GM21723 (cell line): ENCODE measurements at regions not wholly inside any gene's neighbourhood (a gene's known extent, or its start where the extent isn't known, plus 50 kb on each side); places are given as distances from the start of the nearest gene placed in this dataset.

ENCODE experiments used
- ATAC-seq: cut with Tn5 transposase; IDR thresholded peaks from one replicate; pipeline ENCODE4 v1.9.1; 2021; ENCODE audit warnings: mild to moderate bottlenecking, moderate library complexity; ENCODE audit not compliant: unreplicated experiment

GRCh38 chr5:61948151-61948550 is 357.9 kb upstream of the KIF2A start:
- no peak for ATAC-seq

DNA sequence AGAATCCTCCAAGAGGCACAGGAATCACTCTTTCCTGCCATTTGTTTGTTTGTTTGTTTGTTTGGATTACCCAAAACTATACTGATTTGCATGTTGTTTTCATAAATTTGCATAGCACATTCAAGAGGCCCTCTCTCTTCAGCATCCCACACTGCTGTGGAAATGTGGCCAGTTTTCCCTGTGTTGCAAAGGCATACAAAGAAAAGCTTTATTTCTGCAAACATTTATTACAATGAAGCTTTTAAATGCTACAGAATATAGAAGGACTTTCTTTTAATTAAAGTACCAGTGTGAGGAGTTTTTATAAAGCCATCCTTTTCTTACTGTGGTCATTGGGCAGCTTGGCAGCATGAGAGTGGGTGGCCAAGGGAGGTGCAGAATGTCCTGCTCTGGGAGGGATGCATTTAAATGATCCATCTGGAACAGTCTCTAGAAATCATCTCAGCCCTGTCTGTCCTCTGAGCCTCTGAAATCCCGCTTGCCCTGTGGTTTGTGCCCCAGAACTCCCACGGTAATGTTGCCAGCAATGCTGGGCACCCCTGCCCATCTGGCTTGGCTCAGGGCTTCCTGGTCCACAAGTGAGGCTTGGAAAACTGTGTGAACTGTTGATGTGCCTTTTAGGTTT is 356.8 kb upstream of the KIF2A start:
- no peak for ATAC-seq

DNA sequence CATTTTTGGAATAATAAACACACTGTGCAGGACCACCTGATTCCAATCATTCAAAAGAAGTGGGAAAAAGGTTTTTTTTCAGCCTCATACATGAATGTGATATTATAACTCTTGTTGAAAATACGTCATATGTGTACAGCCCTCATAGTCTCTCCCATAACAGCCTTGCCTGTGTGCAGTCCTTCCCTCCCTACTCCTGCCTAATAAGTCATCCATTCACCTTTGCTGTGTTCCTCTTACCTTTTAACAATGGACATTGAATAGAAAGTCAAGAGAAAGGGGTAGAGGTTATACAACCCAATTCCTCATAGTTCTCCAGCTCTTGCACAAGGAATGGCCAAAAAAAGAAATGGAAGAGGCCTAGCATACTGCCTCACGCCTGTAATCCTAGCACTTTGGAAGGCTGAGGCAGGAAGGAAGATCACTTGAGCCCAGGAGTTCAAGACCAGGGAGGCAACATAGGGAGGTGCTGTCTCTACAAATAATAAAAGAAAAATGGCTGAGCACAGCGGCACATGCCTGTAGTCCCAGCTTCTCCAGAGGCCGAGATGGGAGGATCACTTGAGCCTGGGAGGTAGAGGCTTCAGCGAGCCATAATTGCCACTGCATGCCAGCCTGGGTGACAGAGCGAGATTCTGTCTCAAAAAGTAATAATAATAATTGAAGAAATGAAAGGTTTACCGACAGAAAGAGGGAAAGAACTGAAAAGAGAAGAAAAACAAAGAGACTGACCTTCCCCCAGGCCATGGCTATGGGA is 356.1 kb upstream of the KIF2A start:
- ATAC-seq: no peak

DNA sequence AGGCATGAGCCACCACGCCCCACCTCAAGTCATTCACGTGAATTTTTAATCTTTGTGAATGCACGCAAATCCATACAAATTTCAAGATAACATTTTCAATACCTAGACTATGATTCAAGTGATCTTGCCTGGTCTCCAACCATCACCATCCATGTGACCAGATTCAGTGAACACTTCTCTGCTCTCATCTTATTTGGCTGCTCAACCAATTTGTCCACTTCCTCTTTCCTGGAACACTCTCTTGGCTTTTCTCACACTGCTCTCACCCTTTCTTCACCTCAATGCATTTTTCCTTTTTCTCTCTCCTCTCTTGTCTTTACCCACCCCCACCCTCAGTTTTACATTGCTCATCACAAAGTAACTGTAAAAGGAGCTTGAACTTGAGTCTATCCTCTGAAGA is 354.7 kb upstream of the KIF2A start:
- no peak for ATAC-seq

- no peak for ATAC-seq
These were observed 352.1 kb upstream of the KIF2A start for GRCh38 chr5:61953913-61954312.

DNA sequence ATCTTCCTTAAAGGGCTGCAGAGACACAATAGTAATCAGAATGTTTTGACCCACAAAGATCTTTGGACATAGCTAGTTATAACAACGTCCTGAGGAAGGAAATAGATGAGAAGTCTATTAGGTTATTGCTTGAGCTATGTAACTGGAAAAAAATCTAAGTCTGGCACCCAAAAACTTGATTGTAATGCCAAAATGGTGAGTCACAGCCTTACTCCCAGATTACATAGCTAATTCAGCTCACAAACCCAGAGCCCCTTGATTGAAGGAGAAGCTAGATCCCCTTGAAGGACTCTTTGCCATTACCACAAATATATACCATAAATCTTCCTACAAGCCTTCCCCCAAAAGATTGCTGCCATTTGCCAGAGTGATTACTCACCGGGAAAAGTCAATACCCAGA is 341.8 kb upstream of the KIF2A start:
- no peak for ATAC-seq

- no peak for ATAC-seq
These were observed 340.9 kb upstream of the KIF2A start for GRCh38 chr5:61965069-61965468.

DNA sequence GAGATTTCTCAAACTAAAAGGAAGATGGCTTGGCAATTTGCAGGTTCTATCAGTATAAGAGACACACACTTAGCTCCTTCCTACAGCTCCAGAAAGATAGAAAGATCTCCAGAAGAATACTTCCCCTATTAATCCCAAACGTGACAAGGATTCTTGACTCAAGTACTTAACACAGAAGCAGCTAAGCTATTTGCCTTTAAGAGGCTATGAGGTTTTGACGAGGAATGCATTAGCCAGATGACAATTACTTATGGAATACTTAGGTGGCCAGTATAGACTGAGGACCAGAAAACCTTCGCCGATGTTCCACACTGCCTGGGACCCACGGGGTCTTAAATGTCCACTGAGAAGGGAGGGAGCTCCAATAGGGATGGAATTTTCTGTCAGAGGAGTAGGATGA is 340.5 kb upstream of the KIF2A start:
- ATAC-seq: no peak

- ATAC-seq: no peak
These were observed 339.6 kb upstream of the KIF2A start for GRCh38 chr5:61966296-61966955.

- ATAC-seq: no peak
These were observed 339.0 kb upstream of the KIF2A start for GRCh38 chr5:61966997-61967396.

GRCh38 chr5:61967681-61968080 is 338.3 kb upstream of the KIF2A start:
- ATAC-seq: no peak

DNA sequence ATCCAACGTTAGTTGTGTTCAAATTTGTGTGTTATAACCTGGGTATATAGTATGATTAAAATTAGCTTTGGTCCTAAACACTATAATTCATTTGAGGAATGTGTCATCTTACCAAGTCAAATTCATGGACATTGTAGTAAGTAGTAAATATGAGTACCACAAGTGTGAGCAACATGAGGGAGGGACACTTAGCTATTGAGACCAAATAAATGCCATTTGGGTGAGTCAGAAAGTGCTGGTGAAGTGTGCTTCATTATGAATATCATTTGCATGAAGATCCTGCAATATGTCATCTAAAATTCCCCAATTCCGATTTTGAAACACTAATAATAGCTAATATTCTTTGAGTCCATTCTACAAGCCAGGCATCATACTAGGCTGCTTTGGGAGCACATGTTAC is 336.7 kb upstream of the KIF2A start:
- no peak for ATAC-seq

GRCh38 chr5:61969755-61970154 is 336.3 kb upstream of the KIF2A start:
- ATAC-seq: no peak

- ATAC-seq: no peak
These were observed 335.8 kb upstream of the KIF2A start for GRCh38 chr5:61970218-61970617.

- no peak for ATAC-seq
These were observed 331.3 kb upstream of the KIF2A start for GRCh38 chr5:61974680-61975079.

GRCh38 chr5:61981886-61982285 is 324.1 kb upstream of the KIF2A start:
- ATAC-seq: no peak

GRCh38 chr5:61991430-61991829 is 314.6 kb upstream of the KIF2A start:
- ATAC-seq: no peak

- no peak for ATAC-seq
These were observed 314.1 kb upstream of the KIF2A start for GRCh38 chr5:61991866-61992265.

DNA sequence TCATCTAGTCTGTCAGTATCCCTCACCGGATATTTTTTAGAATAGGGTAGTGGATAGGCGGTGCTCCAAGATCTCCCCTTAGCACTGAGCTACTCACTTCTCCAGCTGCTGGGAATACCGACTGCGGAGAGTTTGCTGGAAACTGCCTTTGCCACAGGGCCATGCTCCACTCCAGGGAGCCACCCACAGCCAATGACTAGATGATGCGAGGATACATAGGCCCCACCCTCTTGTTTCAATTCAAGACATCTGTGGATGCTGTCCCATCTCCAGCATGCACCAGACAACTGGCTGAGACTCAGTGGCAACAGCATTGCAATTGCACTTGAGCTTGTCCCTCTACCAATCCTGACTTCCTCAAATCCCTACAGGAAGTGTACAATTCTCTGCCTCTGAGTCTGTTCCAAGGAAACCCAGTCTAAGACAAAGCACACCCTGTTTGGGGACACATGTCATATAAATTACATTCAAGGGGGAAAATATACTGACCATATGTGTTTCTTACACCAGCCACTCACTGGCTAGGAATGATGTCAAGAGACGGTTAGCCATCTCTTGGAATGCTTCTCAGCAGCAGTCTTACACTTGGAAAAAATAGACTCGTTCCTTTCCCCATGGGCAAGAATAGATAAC is 312.6 kb upstream of the KIF2A start:
- ATAC-seq: no peak

DNA sequence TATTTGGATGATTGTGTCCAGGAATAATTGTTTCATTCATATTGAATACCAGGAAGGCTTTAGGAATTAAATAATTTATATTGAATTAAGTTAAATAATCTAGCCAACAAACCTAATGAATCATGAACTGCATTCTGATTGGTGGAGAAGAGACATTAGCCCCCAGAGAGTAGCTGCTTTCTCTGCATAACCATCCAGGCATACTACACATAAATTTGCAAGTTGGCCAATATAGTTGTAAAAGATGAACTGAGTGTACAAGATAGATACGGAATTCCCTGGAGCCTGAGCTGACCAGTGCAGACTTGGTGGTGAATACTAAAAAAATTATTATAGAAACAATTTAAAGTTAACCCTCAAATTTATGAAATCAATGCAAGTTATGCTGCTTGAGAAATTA is 311.8 kb upstream of the KIF2A start:
- no peak for ATAC-seq

GRCh38 chr5:61995486-61995885 is 310.5 kb upstream of the KIF2A start:
- no peak for ATAC-seq

- no peak for ATAC-seq
These were observed 306.6 kb upstream of the KIF2A start for GRCh38 chr5:61999371-61999770.
